ENCODE measurements at regions not wholly inside any gene's neighbourhood (a gene's known extent, or its start where the extent isn't known, plus 50 kb on each side); places are given as distances from the start of the nearest gene placed in this dataset.

DNA sequence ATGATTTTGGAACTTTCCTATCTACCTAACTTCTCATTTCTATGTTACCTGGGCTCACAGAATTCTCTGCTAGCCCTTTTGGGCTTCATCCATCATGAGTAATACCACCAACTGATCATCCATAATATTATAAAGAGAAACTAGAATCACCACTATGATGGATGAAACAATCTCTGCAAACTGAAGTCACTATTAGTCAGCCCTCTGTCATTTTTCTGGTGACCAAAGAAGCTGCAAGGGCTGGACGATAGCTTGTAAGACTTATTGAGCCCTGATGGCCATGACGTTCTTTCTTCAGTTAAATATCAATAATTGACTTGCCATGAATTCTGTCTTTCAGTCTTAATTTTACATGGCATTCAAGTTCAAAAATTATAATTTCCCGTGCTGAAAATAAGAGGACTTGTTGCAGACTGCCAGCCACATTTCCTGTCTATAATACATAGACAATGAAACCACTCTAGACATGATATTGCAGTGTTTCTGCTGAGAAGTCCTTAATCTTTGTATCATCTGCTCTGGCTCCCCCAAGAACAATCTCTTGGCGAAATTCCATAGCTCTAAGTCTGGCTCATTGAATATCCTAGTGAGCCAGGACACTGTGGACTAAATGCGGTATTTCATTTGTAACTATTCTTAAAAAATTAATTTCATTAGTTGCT is 655.0 kb upstream of the CAMK1G start:
- TF ChIP-seq TAF1 (IDR thresholded peaks at IDR 0.05; ENCODE audit: borderline replicate concordance, low read depth, low read length) (no peak), POLR2A (IDR thresholded peaks at IDR 0.05; ENCODE audit: low read depth, low read length) (no peak), POLR2AphosphoS5 (IDR thresholded peaks at IDR 0.05; ENCODE audit: low read depth, low read length) (no peak)

All from GM12892 (cell line).